ENCODE measurements at regions not wholly inside any gene's neighbourhood (a gene's known extent, or its start where the extent isn't known, plus 50 kb on each side); places are given as distances from the start of the nearest gene placed in this dataset.

DNA sequence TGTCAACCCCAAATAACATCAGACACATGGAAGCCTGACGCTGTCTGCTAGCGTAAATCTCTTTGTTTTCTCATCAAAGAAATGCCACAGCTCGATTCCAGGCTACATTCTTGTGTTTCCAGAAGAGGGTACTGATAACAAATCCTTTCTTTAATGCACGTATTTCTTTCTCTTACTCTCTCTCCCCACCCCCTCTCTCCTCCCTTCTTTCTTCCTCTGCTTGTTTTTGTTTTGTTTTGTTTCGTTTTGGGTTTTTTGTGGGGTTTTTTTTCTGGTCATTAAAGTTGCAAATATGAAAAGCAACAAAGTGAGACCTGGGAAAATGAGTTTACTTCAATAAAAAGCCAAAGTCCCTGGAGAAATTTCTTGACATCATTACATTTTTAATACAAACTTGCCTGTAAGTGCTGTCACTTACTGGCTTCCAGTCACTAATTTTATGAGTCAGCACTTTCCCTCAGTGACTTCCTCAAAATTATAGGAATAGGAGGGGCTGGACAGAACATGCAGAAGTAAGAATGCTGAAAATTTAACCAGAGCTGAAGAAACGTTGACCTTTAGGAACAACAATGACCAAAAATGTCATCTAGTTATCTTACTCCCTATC lies 106.7 kb upstream of the NABP1 start:
- no peak overlapping the region for H3K4me3 ChIP-seq (ENCODE audit: low read length in 2 of 2)
- no peaks in the 10 kb centered on the region for H3K36me3 ChIP-seq (ENCODE audit: insufficient read depth, low read length)
- no peak overlapping the region for H3K27ac ChIP-seq (ENCODE audit: low read depth, low read length)
- intact Hi-C loops (cut with micrococcal nuclease) = loop anchor here (1.0 to 10.0 kb wide), 4 partner anchors 46 to 244 kb away; no protein-coding TSS in a partner anchor
- no peaks in the 10 kb centered on the region for H3K9me3 ChIP-seq (ENCODE audit: control insufficient read depth in 1 of 2, low read length in 2 of 2)
- Mint-ChIP-seq H3K27me3 (no peaks in the 10 kb centered on the region), H3K36me3 (no peaks in the 10 kb centered on the region), H3K9me3 (peaks cover 0 to 1% (median 0%) of the 10 kb centered on the region in 8 donors), H3K4me3 (peak overlapping the region in 7 of 8 donors; percentile 60 to 83 (median 73)), H3K4me1 (peaks cover 15 to 48% (median 26%) of the 10 kb centered on the region in 4 donors), H3K27ac (peak overlapping the region in 5 of 7 donors; percentile 12 to 85 (median 35))
- ChIA-PET POLR2A (ENCODE audit: partially characterized antibody) (interaction anchor here (1.0 to 6.1 kb wide), 10 partner anchors 47 to 169 kb away, joined by 3 to 70 read pairs (median 5); partner anchors contain the start of gene NABP1), CTCF (ENCODE audit: partially characterized antibody) (interaction anchor here (0.6 to 2.2 kb wide), 17 partner anchors 10 to 126 kb away, joined by 3 to 18 read pairs (median 4); no protein-coding TSS in a partner anchor)
- H3K27me3 ChIP-seq (ENCODE audit: insufficient read depth, low read length) = no peaks in the 10 kb centered on the region
- H3K4me1 ChIP-seq (ENCODE audit: insufficient read depth, low read length) = peaks cover 21% of the 10 kb centered on the region
- peak; percentile 36 to 59 (median 53) for DNase-seq

DNA sequence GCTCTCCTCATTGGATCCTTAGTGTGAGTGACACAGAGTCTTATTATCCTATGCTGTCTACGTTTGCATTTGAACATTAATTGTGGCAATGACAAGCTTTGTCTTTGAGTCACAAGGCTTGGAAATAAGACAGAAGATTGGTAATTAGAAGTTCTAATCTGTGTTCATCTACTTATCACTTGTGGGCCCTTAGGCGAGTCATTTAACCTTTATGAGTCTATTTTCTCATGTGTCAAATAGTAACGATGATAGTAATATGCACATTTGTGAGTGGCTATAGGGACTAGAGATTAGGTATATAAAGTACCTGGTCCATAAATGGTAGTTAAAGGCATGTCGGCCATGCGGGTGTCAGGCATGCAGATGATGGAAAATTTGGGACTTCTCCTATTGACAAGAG lies 105.6 kb upstream of the NABP1 start:
- no peak for DNase-seq
- Mint-ChIP-seq H3K4me1 (peaks cover 15 to 42% (median 26%) of the 10 kb centered on the region in 4 donors), H3K9me3 (peaks cover 0 to 1% (median 0%) of the 10 kb centered on the region in 8 donors), H3K4me3 (no peak overlapping the region), H3K36me3 (no peaks in the 10 kb centered on the region), H3K27ac (no peak overlapping the region), H3K27me3 (no peaks in the 10 kb centered on the region)
- no peaks in the 10 kb centered on the region for H3K9me3 ChIP-seq (ENCODE audit: control insufficient read depth in 1 of 2, low read length in 2 of 2)
- H3K4me3 ChIP-seq (ENCODE audit: low read length in 2 of 2) = no peak overlapping the region
- H3K27me3 ChIP-seq (ENCODE audit: insufficient read depth, low read length) = no peaks in the 10 kb centered on the region
- H3K4me1 ChIP-seq (ENCODE audit: insufficient read depth, low read length) = peaks cover 21% of the 10 kb centered on the region
- ChIA-PET POLR2A (ENCODE audit: partially characterized antibody) (interaction anchor here (1.0 to 6.1 kb wide), 4 partner anchors 104 to 124 kb away, joined by 3 to 70 read pairs (median 20); partner anchors contain the start of gene NABP1), CTCF (ENCODE audit: partially characterized antibody) (interaction anchor here (0.9 to 2.6 kb wide), 10 partner anchors 32 to 125 kb away, joined by 3 to 18 read pairs (median 4); no protein-coding TSS in a partner anchor)
- H3K36me3 ChIP-seq (ENCODE audit: insufficient read depth, low read length) = no peaks in the 10 kb centered on the region
- no peak overlapping the region for H3K27ac ChIP-seq (ENCODE audit: low read depth, low read length)
- intact Hi-C loops (cut with micrococcal nuclease) = loop anchor here (10.0 kb wide), 1 partner anchor 242 kb away; no protein-coding TSS in a partner anchor

DNA sequence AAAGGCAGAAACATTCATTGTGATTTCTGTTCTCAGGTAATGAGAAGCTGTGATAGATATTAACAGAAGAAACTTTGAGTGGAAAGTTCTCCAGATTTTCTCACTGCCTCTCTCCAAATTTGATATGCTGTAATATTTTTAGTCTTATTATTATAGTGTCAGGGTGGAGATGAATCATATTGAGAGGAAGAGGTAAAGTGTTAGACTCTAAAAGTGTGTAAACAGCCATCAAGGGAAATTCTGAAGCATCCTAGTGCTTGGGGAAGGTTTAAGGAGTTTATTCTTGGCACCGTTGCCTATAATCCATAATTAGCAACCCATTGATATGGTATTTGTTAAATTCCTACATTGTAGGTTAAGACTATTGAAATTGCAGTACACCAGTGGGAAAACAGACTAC lies 104.7 kb upstream of the NABP1 start:
- Mint-ChIP-seq H3K27ac (peak overlapping the region in 1 of 7 donors; percentile 35), H3K36me3 (no peaks in the 10 kb centered on the region), H3K9me3 (peaks cover 0 to 1% (median 0%) of the 10 kb centered on the region in 8 donors), H3K4me3 (no peak overlapping the region), H3K27me3 (no peaks in the 10 kb centered on the region), H3K4me1 (peaks cover 15 to 38% (median 26%) of the 10 kb centered on the region in 4 donors)
- H3K4me1 ChIP-seq (ENCODE audit: insufficient read depth, low read length) = peaks cover 21% of the 10 kb centered on the region
- no peaks in the 10 kb centered on the region for H3K9me3 ChIP-seq (ENCODE audit: control insufficient read depth in 1 of 2, low read length in 2 of 2)
- intact Hi-C loops (cut with micrococcal nuclease) = loop anchor here (10.0 kb wide), 1 partner anchor 242 kb away; no protein-coding TSS in a partner anchor
- no peaks in the 10 kb centered on the region for H3K27me3 ChIP-seq (ENCODE audit: insufficient read depth, low read length)
- H3K27ac ChIP-seq (ENCODE audit: low read depth, low read length) = no peak overlapping the region
- H3K4me3 ChIP-seq (ENCODE audit: low read length in 2 of 2) = no peak overlapping the region
- H3K36me3 ChIP-seq (ENCODE audit: insufficient read depth, low read length) = no peaks in the 10 kb centered on the region
- CTCF ChIA-PET (ENCODE audit: partially characterized antibody) = interaction anchor here (0.9 to 2.6 kb wide), 5 partner anchors 10 to 118 kb away, joined by 3 to 11 read pairs (median 4); no protein-coding TSS in a partner anchor
- POLR2A ChIA-PET (ENCODE audit: partially characterized antibody) = interaction anchor here (0.7 to 6.1 kb wide), 4 partner anchors 57 to 111 kb away, joined by 3 to 36 read pairs (median 4); no protein-coding TSS in a partner anchor
- DNase-seq = no peak

DNA sequence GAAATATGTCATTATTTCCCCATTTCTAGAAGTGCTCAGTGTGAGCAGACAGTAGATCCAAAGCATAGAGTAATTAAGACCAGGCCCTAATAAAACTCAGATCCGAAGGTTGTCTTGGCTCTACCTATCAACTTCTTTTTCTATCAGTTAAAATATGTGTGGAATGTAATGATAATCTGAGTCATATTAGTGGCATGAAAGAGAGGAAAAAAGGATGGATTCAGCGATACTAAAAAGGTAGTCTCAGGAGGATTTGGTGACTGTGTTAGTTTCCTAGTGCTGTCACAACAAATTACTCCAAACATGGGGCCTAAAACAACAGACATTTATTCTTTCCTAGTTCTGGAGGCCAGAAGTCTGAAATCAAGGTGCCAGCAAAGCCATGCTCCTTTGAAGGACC lies 103.7 kb upstream of the NABP1 start:
- ChIA-PET CTCF (ENCODE audit: partially characterized antibody) (interaction anchor here (0.9 to 2.6 kb wide), 7 partner anchors 9 to 588 kb away, joined by 3 to 11 read pairs (median 3); no protein-coding TSS in a partner anchor), POLR2A (ENCODE audit: partially characterized antibody) (interaction anchor here (0.9 to 6.1 kb wide), 4 partner anchors 102 to 114 kb away, joined by 3 to 36 read pairs (median 4); partner anchors contain the start of gene NABP1)
- no peak overlapping the region for H3K27ac Mint-ChIP-seq
- H3K27me3 Mint-ChIP-seq = no peaks in the 10 kb centered on the region
- intact Hi-C loops (cut with micrococcal nuclease) = loop anchor here (10.0 kb wide), 1 partner anchor 241 kb away; no protein-coding TSS in a partner anchor
- H3K9me3 Mint-ChIP-seq = peaks cover 0 to 1% (median 0%) of the 10 kb centered on the region in 8 donors
- H3K9me3 ChIP-seq (ENCODE audit: control insufficient read depth in 1 of 2, low read length in 2 of 2) = no peaks in the 10 kb centered on the region
- H3K4me3 Mint-ChIP-seq = no peak overlapping the region
- H3K27ac ChIP-seq (ENCODE audit: low read depth, low read length) = no peak overlapping the region
- no peaks in the 10 kb centered on the region for H3K27me3 ChIP-seq (ENCODE audit: insufficient read depth, low read length)
- H3K36me3 ChIP-seq (ENCODE audit: insufficient read depth, low read length) = no peaks in the 10 kb centered on the region
- H3K36me3 Mint-ChIP-seq = no peaks in the 10 kb centered on the region
- no peak for DNase-seq
- H3K4me1 ChIP-seq (ENCODE audit: insufficient read depth, low read length) = peaks cover 21% of the 10 kb centered on the region
- H3K4me1 Mint-ChIP-seq = peaks cover 15 to 34% (median 23%) of the 10 kb centered on the region in 4 donors
- H3K4me3 ChIP-seq (ENCODE audit: low read length in 2 of 2) = no peak overlapping the region

DNA sequence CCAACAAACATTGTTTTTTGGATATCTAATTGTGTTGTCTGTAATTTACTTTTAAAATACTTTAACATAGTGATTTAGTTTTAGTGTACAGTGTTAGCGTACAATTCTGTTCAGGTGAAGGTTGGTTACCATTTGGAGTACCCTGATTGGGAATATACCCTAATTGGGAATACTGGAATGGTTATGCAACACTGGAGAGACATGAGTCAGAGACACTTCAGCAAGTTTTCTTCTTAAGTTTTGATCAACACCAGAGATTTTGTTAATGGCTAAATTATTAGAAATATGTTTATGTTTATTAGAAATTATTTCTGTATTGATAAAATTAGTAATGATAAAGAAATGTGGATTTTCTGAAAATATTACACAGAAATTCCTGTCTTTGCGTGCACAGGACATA lies 100.3 kb upstream of the NABP1 start:
- ChIA-PET CTCF (ENCODE audit: partially characterized antibody) (interaction anchor here (1.3 kb wide), 2 partner anchors 11 to 585 kb away, joined by 3 read pairs; no protein-coding TSS in a partner anchor), POLR2A (ENCODE audit: partially characterized antibody) (interaction anchor here (1.1 kb wide), 1 partner anchor 100 kb away, joined by 5 read pairs; the partner anchor contains the start of gene NABP1)
- Mint-ChIP-seq H3K36me3 (no peaks in the 10 kb centered on the region), H3K9me3 (peaks cover 0 to 1% (median 0%) of the 10 kb centered on the region in 8 donors), H3K4me3 (no peak overlapping the region), H3K27me3 (no peaks in the 10 kb centered on the region), H3K27ac (no peak overlapping the region), H3K4me1 (peaks cover 0 to 6% (median under 1%) of the 10 kb centered on the region in 4 donors)
- Histone ChIP-seq H3K27ac (ENCODE audit: low read depth, low read length) (no peak overlapping the region), H3K4me1 (ENCODE audit: insufficient read depth, low read length) (no peaks in the 10 kb centered on the region), H3K9me3 (ENCODE audit: control insufficient read depth in 1 of 2, low read length in 2 of 2) (no peaks in the 10 kb centered on the region), H3K4me3 (ENCODE audit: low read length in 2 of 2) (no peak overlapping the region), H3K27me3 (ENCODE audit: insufficient read depth, low read length) (no peaks in the 10 kb centered on the region), H3K36me3 (ENCODE audit: insufficient read depth, low read length) (no peaks in the 10 kb centered on the region)
- no peak for DNase-seq
- intact Hi-C loops (cut with micrococcal nuclease) = loop anchor here (10.0 kb wide), 1 partner anchor 237 kb away; no protein-coding TSS in a partner anchor

DNA sequence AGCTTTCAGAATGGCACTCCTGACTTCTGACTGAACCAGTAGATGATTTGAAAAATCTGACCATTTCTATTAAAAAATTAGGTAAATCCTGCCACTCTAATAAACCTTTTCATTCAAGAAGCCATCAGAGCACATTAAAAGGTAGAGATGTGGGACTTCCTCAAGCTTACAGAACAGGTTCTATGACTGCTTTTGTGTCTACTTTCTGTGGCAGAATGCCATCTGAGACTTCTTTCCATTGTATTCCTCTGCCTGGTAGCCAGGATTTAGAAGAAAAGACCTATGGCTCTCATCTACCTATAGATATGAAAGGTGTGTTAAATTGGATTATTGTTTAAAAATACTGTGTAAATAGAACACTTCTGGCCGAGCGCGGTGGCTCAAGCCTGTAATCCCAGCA lies 99.9 kb upstream of the NABP1 start:
- ChIA-PET CTCF (ENCODE audit: partially characterized antibody) (interaction anchor here (1.2 to 1.3 kb wide), 2 partner anchors 11 to 45 kb away, joined by 3 read pairs; no protein-coding TSS in a partner anchor), POLR2A (ENCODE audit: partially characterized antibody) (no interaction called here)
- Mint-ChIP-seq H3K36me3 (no peaks in the 10 kb centered on the region), H3K4me1 (peaks cover 0 to 2% (median under 1%) of the 10 kb centered on the region in 4 donors), H3K4me3 (no peak overlapping the region), H3K27me3 (no peaks in the 10 kb centered on the region), H3K9me3 (peaks cover 0 to 1% (median 0%) of the 10 kb centered on the region in 8 donors), H3K27ac (no peak overlapping the region)
- Histone ChIP-seq H3K27ac (ENCODE audit: low read depth, low read length) (no peak overlapping the region), H3K4me1 (ENCODE audit: insufficient read depth, low read length) (no peaks in the 10 kb centered on the region), H3K27me3 (ENCODE audit: insufficient read depth, low read length) (no peaks in the 10 kb centered on the region), H3K36me3 (ENCODE audit: insufficient read depth, low read length) (no peaks in the 10 kb centered on the region), H3K9me3 (ENCODE audit: control insufficient read depth in 1 of 2, low read length in 2 of 2) (no peaks in the 10 kb centered on the region), H3K4me3 (ENCODE audit: low read length in 2 of 2) (no peak overlapping the region)
- intact Hi-C loops (cut with micrococcal nuclease) = loop anchor here (10.0 kb wide), 1 partner anchor 237 kb away; no protein-coding TSS in a partner anchor
- no peak for DNase-seq

DNA sequence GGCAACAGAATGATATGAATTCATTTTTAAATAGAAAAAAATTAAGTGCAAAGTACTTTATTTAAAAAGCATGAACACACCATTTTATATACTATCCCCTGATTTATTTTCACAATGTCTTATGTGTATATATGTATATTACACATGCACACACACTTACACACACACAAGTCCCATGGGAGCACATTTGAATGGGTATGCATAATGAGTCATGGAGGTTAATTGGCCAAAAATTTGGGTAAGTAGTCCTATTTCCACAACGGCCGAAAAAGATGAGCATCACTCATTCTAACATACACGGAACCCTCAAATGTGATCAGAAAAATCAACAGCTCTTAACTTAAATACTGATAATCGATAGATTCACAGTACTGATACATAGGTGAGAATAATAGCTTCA lies 97.4 kb upstream of the NABP1 start:
- POLR2A ChIA-PET (ENCODE audit: partially characterized antibody) = no interaction called here
- DNase-seq = no peak
- Histone ChIP-seq H3K4me1 (ENCODE audit: insufficient read depth, low read length) (no peaks in the 10 kb centered on the region), H3K36me3 (ENCODE audit: insufficient read depth, low read length) (no peaks in the 10 kb centered on the region), H3K27ac (ENCODE audit: low read depth, low read length) (no peak overlapping the region), H3K27me3 (ENCODE audit: insufficient read depth, low read length) (no peaks in the 10 kb centered on the region), H3K4me3 (ENCODE audit: low read length in 2 of 2) (no peak overlapping the region), H3K9me3 (ENCODE audit: control insufficient read depth in 1 of 2, low read length in 2 of 2) (no peaks in the 10 kb centered on the region)
- Mint-ChIP-seq H3K9me3 (no peaks in the 10 kb centered on the region), H3K36me3 (no peaks in the 10 kb centered on the region), H3K4me1 (no peaks in the 10 kb centered on the region), H3K27me3 (no peaks in the 10 kb centered on the region), H3K27ac (no peak overlapping the region), H3K4me3 (no peak overlapping the region)
- CTCF ChIA-PET (ENCODE audit: partially characterized antibody) = interaction anchor here (0.8 kb wide), 1 partner anchor 9 kb away, joined by 3 read pairs; no protein-coding TSS in a partner anchor
- intact Hi-C loops (cut with micrococcal nuclease) = no loop called here

Measured in CD4-positive, alpha-beta memory T cell (primary cell).